GM19023 (cell line): ENCODE measurements at regions not wholly inside any gene's neighbourhood (a gene's known extent, or its start where the extent isn't known, plus 50 kb on each side); places are given as distances from the start of the nearest gene placed in this dataset.
"Not testable (repeated sequence)": the region's sequence is repeated elsewhere in the genome, so short reads cannot be mapped to it uniquely, and the experiment has no call there.

Source experiments
- ATAC-seq: cut with Tn5 transposase; IDR thresholded peaks from one replicate; pipeline ENCODE4 v1.9.1; 2021; ENCODE audit warnings: mild to moderate bottlenecking, moderate library complexity; ENCODE audit not compliant: unreplicated experiment

- no peak for ATAC-seq
Measured at GRCh38 chr2:104975851-104976250, 62.0 kb upstream of the MRPS9 start.

GRCh38 chr2:104976603-104977120 is 61.2 kb upstream of the MRPS9 start:
- peak; percentile 97 for ATAC-seq

GRCh38 chr2:104977958-104978357 is 59.9 kb upstream of the MRPS9 start:
- ATAC-seq: no peak

GRCh38 chr2:104979786-104980185 is 58.1 kb upstream of the MRPS9 start:
- ATAC-seq: not testable (repeated sequence)

GRCh38 chr2:104982111-104982510 is 55.8 kb upstream of the MRPS9 start:
- no peak for ATAC-seq
